MM.1S (cell line): ENCODE measurements at regions not wholly inside any gene's neighbourhood (a gene's known extent, or its start where the extent isn't known, plus 50 kb on each side); places are given as distances from the start of the nearest gene placed in this dataset.

ENCODE experiments used
- CTCF ChIP-seq: fragments of 300-600 bp; sonication (generic); IDR thresholded peaks from 2 replicates; pipeline ENCODE4 v1.5.1; 2016; ENCODE audit warnings: antibody characterized with exemption, low read length, mixed read lengths
- EZH2 ChIP-seq: fragments of 300-600 bp; sonication (generic); optimal IDR thresholded peaks from 2 replicates; pipeline ENCODE3; 2017; ENCODE audit warnings: low read depth, mild to moderate bottlenecking, antibody characterized with exemption, low read length, mixed read lengths

DNA sequence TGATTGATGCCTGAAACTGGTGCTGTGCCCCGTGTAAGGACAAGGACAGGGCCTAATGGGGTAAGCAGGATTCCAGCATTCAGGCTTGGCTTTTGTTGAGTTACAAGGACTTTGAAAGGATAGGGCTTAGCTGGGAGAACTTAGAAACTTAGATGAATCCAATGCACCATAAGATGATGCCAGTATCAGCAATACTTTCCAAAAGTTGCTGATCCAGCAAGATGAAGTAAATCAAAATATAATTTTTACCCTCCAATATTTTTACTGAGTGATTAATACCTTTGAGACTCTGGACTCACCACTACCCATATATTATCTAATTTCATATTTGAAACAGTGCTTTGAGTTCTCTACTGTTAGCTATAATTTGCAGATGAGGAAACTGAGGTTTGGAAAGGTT is 354.5 kb upstream of the ATP5MC3 start:
- TF ChIP-seq CTCF (no peak), EZH2 (no peak)
